ENCODE measurements at regions not wholly inside any gene's neighbourhood (a gene's known extent, or its start where the extent isn't known, plus 50 kb on each side); places are given as distances from the start of the nearest gene placed in this dataset.

- H3F3A ChIP-seq (ENCODE audit: control insufficient read depth, insufficient read depth) = no peaks in the 10 kb centered on the region
- TF ChIP-seq CTCF (IDR thresholded peaks at IDR 0.05; ENCODE audit: low read depth, low read length, poor library complexity, severe bottlenecking) (no peak), EZH2phosphoT487 (IDR thresholded peaks at IDR 0.05; ENCODE audit: borderline replicate concordance, low read length) (no peak)
- no peaks in the 10 kb centered on the region for H3K9me2 ChIP-seq (replicated peaks; ENCODE audit: control insufficient read depth, low read length)
- H3K4me1 ChIP-seq (ENCODE audit: control insufficient read depth, low read length) = no peaks in the 10 kb centered on the region
- no peak overlapping the region for H3K4me2 ChIP-seq (ENCODE audit: low read length)
- H4K20me1 ChIP-seq (ENCODE audit: control insufficient read depth, insufficient read depth, low read depth, low read length) = no peaks in the 10 kb centered on the region
- H3K27me3 ChIP-seq (ENCODE audit: control insufficient read depth, low read length) = no peaks in the 10 kb centered on the region
- no peak overlapping the region for H3K4me3 ChIP-seq (ENCODE audit: low read length)
- no peaks in the 10 kb centered on the region for H3K36me3 ChIP-seq (ENCODE audit: control insufficient read depth, low read length)
- H3K79me2 ChIP-seq (ENCODE audit: control insufficient read depth, low read length) = no peaks in the 10 kb centered on the region
- H3K9me3 ChIP-seq (ENCODE audit: control insufficient read depth, insufficient read depth, low read length) = no peaks in the 10 kb centered on the region
- H3K27ac ChIP-seq (ENCODE audit: low read depth, low read length) = no peak overlapping the region
These were observed 132.0 kb upstream of the ZBTB40 start for GRCh38 chr1:22319608-22320007.

DNA sequence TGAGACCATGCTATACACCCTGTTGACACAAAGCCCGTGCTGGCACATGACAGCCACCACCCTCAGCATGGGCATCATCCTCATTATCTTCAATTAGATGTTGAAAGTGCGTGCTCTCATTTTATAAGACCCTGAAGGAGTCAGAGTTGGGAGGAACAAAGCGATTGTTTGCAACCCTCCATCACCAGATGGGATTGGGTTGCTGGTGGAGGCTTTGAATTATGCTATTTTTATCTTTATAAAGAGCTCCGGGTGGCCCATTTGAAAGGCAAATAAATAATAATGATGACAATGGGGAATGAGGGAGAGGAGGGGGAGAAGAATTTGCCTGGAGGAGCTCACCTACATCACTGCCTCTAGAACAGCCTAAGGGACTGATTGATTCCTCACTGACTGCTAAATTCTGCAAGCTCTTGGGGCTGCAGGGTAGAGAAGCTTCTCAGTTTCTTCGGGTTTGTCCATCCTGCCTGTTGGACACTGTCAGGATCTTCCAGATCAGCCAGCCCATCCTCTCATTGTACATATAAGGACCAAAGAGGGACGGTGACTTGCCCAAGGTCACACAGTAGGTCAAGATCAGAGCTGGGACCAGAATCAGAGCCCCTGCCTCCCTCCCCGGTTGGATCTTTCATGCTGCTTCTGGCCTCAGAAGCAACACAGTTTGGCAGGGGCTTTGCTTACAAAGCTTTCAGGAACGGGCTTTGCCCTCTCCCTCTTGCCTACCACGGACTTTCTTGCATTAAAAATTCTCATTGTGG lies 130.9 kb upstream of the ZBTB40 start:
- no peaks in the 10 kb centered on the region for H3K9me3 ChIP-seq (ENCODE audit: control insufficient read depth, insufficient read depth, low read length)
- no peak overlapping the region for H3K4me2 ChIP-seq (ENCODE audit: low read length)
- TF ChIP-seq EZH2phosphoT487 (IDR thresholded peaks at IDR 0.05; ENCODE audit: borderline replicate concordance, low read length) (no peak), CTCF (IDR thresholded peaks at IDR 0.05; ENCODE audit: low read depth, low read length, poor library complexity, severe bottlenecking) (no peak)
- H3K4me3 ChIP-seq (ENCODE audit: low read length) = no peak overlapping the region
- no peaks in the 10 kb centered on the region for H3K27me3 ChIP-seq (ENCODE audit: control insufficient read depth, low read length)
- no peaks in the 10 kb centered on the region for H3K36me3 ChIP-seq (ENCODE audit: control insufficient read depth, low read length)
- no peak overlapping the region for H3K27ac ChIP-seq (ENCODE audit: low read depth, low read length)
- no peaks in the 10 kb centered on the region for H3K9me2 ChIP-seq (replicated peaks; ENCODE audit: control insufficient read depth, low read length)
- no peaks in the 10 kb centered on the region for H4K20me1 ChIP-seq (ENCODE audit: control insufficient read depth, insufficient read depth, low read depth, low read length)
- no peaks in the 10 kb centered on the region for H3K4me1 ChIP-seq (ENCODE audit: control insufficient read depth, low read length)
- H3K79me2 ChIP-seq (ENCODE audit: control insufficient read depth, low read length) = no peaks in the 10 kb centered on the region
- no peaks in the 10 kb centered on the region for H3F3A ChIP-seq (ENCODE audit: control insufficient read depth, insufficient read depth)

DNA sequence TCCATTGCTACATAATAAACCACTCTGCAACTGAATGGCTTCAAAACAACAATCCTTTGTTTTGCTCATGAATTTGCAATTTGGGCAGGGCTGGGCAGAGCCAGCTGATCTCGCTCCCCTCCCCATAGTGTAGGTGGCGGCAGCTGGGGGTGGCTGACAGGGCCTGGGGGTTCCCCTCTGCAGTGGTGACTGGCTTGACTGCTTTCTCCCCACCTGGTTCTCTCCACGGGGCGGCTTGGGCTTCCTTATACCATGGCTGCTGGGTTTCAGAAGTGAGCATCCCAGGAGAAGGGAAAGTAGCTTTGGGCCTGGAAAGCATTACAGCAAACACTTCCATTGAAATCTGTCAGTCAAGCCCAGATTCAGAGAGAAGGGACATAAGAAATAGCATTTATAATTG lies 129.7 kb upstream of the ZBTB40 start:
- Histone ChIP-seq H3K27ac (ENCODE audit: low read depth, low read length) (no peak overlapping the region), H3K36me3 (ENCODE audit: control insufficient read depth, low read length) (no peaks in the 10 kb centered on the region), H3K4me3 (ENCODE audit: low read length) (no peak overlapping the region), H3K9me2 (replicated peaks; ENCODE audit: control insufficient read depth, low read length) (no peaks in the 10 kb centered on the region), H4K20me1 (ENCODE audit: control insufficient read depth, insufficient read depth, low read depth, low read length) (no peaks in the 10 kb centered on the region), H3F3A (ENCODE audit: control insufficient read depth, insufficient read depth) (no peaks in the 10 kb centered on the region), H3K4me1 (ENCODE audit: control insufficient read depth, low read length) (no peaks in the 10 kb centered on the region), H3K4me2 (ENCODE audit: low read length) (no peak overlapping the region), H3K79me2 (ENCODE audit: control insufficient read depth, low read length) (no peaks in the 10 kb centered on the region), H3K27me3 (ENCODE audit: control insufficient read depth, low read length) (no peaks in the 10 kb centered on the region; the same call in 1 of the 2 replicates), H3K9me3 (ENCODE audit: control insufficient read depth, insufficient read depth, low read length) (no peaks in the 10 kb centered on the region)
- no peak for TF ChIP-seq CTCF (IDR thresholded peaks at IDR 0.05; ENCODE audit: low read depth, low read length, poor library complexity, severe bottlenecking)
- no peak for TF ChIP-seq EZH2phosphoT487 (IDR thresholded peaks at IDR 0.05; ENCODE audit: borderline replicate concordance, low read length)
